Activated B cell treated with CpG ODN at 0.5 μM for 24 hours (primary cell): ENCODE measurements at regions not wholly inside any gene's neighbourhood (a gene's known extent, or its start where the extent isn't known, plus 50 kb on each side); places are given as distances from the start of the nearest gene placed in this dataset.

Source experiments
- ATAC-seq: fragments of 200-7000 bp; cut with Tn5 transposase; one replicate; pipeline ENCODE4 v1.10.0; 2021; ENCODE audit warnings: low read depth, mild to moderate bottlenecking, moderate library complexity
- CTCF ChIA-PET: fragments of 350-600 bp; sonication (Branson Sonifier 250); formaldehyde crosslinking; loops from one replicate; lab custom pipeline; 2021; ENCODE audit warnings: antibody characterized with exemption; lab: Charles Lee
- POLR2A ChIA-PET: fragments of 350-600 bp; sonication (Branson Sonifier 250); formaldehyde crosslinking; loops from one replicate; lab custom pipeline; 2021; ENCODE audit warnings: antibody characterized with exemption; lab: Charles Lee
- DNase-seq: peaks from one replicate; pipeline ENCODE4 v3.0.0; 2022
- H3K27ac Mint-ChIP-seq: one replicate; pipeline ENCODE4 v1.8.0; 2020; ENCODE audit warnings: mixed read lengths
- H3K27me3 Mint-ChIP-seq: one replicate; pipeline ENCODE4 v1.8.0; 2021; ENCODE audit warnings: mixed read lengths
- H3K36me3 Mint-ChIP-seq: one replicate; pipeline ENCODE4 v1.8.0; 2021; ENCODE audit warnings: low read depth, mixed read lengths
- H3K4me1 Mint-ChIP-seq: one replicate; pipeline ENCODE4 v1.8.0; 2021; ENCODE audit warnings: mixed read lengths
- H3K4me3 Mint-ChIP-seq: one replicate; pipeline ENCODE4 v1.8.0; 2020; ENCODE audit warnings: mild to moderate bottlenecking, mixed read lengths
- H3K9me3 Mint-ChIP-seq: one replicate; pipeline ENCODE4 v1.8.0; 2020; ENCODE audit warnings: mixed read lengths
- CTCF ChIP-seq: fragments of 200-600 bp; IDR thresholded peaks from one replicate; pipeline ENCODE4 v1.8.0; 2022; ENCODE audit warnings: antibody characterized with exemption, mild to moderate bottlenecking
- intact Hi-C: fragments of 100-400 bp; cut with micrococcal nuclease; formaldehyde crosslinking; loops from one replicate; pipeline ENCODE4 v1.15.1; 2024

- peaks cover 9% of the 10 kb centered on the region for H3K27me3 Mint-ChIP-seq
- intact Hi-C loops: loop anchor here (2.0 to 5.0 kb wide), 3 partner anchors 81 to 691 kb away; partner anchors contain the start of gene MED13L
- ChIA-PET CTCF (interaction anchor here (0.8 to 1.4 kb wide), 8 partner anchors 14 to 690 kb away, joined by 3 to 5 read pairs (median 3); no protein-coding TSS in a partner anchor), POLR2A (interaction anchor here (0.5 to 1.4 kb wide), 5 partner anchors 11 to 439 kb away, joined by 3 to 7 read pairs (median 4); no protein-coding TSS in a partner anchor)
- peak; percentile 44 for DNase-seq
- no peak overlapping the region for H3K27ac Mint-ChIP-seq
- H3K9me3 Mint-ChIP-seq: no peaks in the 10 kb centered on the region
- ATAC-seq: peak; percentile 94
- no peaks in the 10 kb centered on the region for H3K36me3 Mint-ChIP-seq
- H3K4me1 Mint-ChIP-seq: peaks cover 25% of the 10 kb centered on the region
- H3K4me3 Mint-ChIP-seq: no peak overlapping the region
- TF ChIP-seq CTCF: no peak
Observed at GRCh38 chr12:116687888-116688287, 50.0 kb downstream of the SPRING1 start.

- ATAC-seq (no peak), DNase-seq (no peak)
- CTCF ChIA-PET: interaction anchor here (0.6 to 1.2 kb wide), 2 partner anchors 9 to 84 kb away, joined by 3 read pairs; no protein-coding TSS in a partner anchor
- Mint-ChIP-seq H3K9me3 (no peaks in the 10 kb centered on the region), H3K27ac (no peak overlapping the region), H3K27me3 (no peaks in the 10 kb centered on the region), H3K4me3 (no peak overlapping the region), H3K36me3 (no peaks in the 10 kb centered on the region), H3K4me1 (peaks cover 14% of the 10 kb centered on the region)
- no peak for TF ChIP-seq CTCF
- POLR2A ChIA-PET: no interaction called here
- intact Hi-C loops: loop anchor here (5.0 kb wide), 2 partner anchors 78 to 688 kb away; no protein-coding TSS in a partner anchor
Observed at GRCh38 chr12:116684891-116685290, 53.0 kb downstream of the SPRING1 start.

- Mint-ChIP-seq H3K4me1 (peaks cover 66% of the 10 kb centered on the region), H3K27me3 (no peaks in the 10 kb centered on the region), H3K36me3 (no peaks in the 10 kb centered on the region), H3K9me3 (no peaks in the 10 kb centered on the region), H3K27ac (peak overlapping the region; percentile 82), H3K4me3 (peak overlapping the region; percentile 57)
- ATAC-seq: peak; percentile 83
- intact Hi-C loops: loop anchor here (1.0 to 5.0 kb wide), 4 partner anchors 85 to 340 kb away; partner anchors contain the start of gene MAP1LC3B2
- CTCF ChIA-PET: interaction anchor here (0.6 to 1.4 kb wide), 3 partner anchors 13 to 77 kb away, joined by 3 to 4 read pairs (median 3); no protein-coding TSS in a partner anchor
- TF ChIP-seq CTCF: no peak
- DNase-seq: no peak
- POLR2A ChIA-PET: interaction anchor here (0.6 to 1.7 kb wide), 9 partner anchors 9 to 540 kb away, joined by 3 to 6 read pairs (median 4); partner anchors contain the start of gene MAP1LC3B2
Observed at GRCh38 chr12:116677202-116677661, 60.6 kb downstream of the SPRING1 start.

GRCh38 chr12:116675339-116676107 lies 62.3 kb downstream of the SPRING1 start:
- ChIA-PET CTCF (interaction anchor here (1.6 kb wide), 1 partner anchor 9 kb away, joined by 3 read pairs; no protein-coding TSS in a partner anchor), POLR2A (interaction anchor here (1.7 to 2.3 kb wide), 2 partner anchors 12 to 117 kb away, joined by 3 to 7 read pairs; partner anchors contain the start of gene MAP1LC3B2)
- Mint-ChIP-seq H3K27ac (no peak overlapping the region), H3K4me3 (no peak overlapping the region), H3K9me3 (peaks cover 5% of the 10 kb centered on the region), H3K36me3 (no peaks in the 10 kb centered on the region), H3K27me3 (no peaks in the 10 kb centered on the region), H3K4me1 (peaks cover 77% of the 10 kb centered on the region)
- no peak for TF ChIP-seq CTCF
- intact Hi-C loops: loop anchor here (2.0 to 5.0 kb wide), 3 partner anchors 83 to 339 kb away; no protein-coding TSS in a partner anchor
- ATAC-seq (no peak), DNase-seq (no peak)
